Hepatocyte (in vitro differentiated cells): ENCODE measurements at regions not wholly inside any gene's neighbourhood (a gene's known extent, or its start where the extent isn't known, plus 50 kb on each side); places are given as distances from the start of the nearest gene placed in this dataset.

ENCODE experiments used
- DNase-seq: peaks from one replicate; pipeline ENCODE4 v3.0.0-alpha.2; 2016; ENCODE audit warnings: low spot score
- H2AFZ ChIP-seq: fragments of 200-600 bp; sonication (generic); 2 replicates; pipeline ENCODE4 v1.6.0; 2016; ENCODE audit warnings: antibody characterized with exemption, mild to moderate bottlenecking
- H3K27ac ChIP-seq: fragments of 200-600 bp; sonication (generic); 2 replicates; pipeline ENCODE4 v1.5.1; 2016; ENCODE audit warnings: mild to moderate bottlenecking
- H3K27me3 ChIP-seq: fragments of 200-600 bp; sonication (generic); 2 replicates; pipeline ENCODE4 v1.6.1; 2016
- H3K36me3 ChIP-seq: fragments of 200-600 bp; sonication (generic); replicated peaks from 2 replicates; pipeline ENCODE4 v1.5.1; 2016; ENCODE audit warnings: low read depth; ENCODE audit not compliant: insufficient read depth
- H3K4me1 ChIP-seq: fragments of 200-600 bp; sonication (generic); 2 replicates; pipeline ENCODE4 v1.5.1; 2016; ENCODE audit warnings: mild to moderate bottlenecking, moderate library complexity; ENCODE audit not compliant: insufficient read depth
- H3K4me2 ChIP-seq: fragments of 200-600 bp; sonication (generic); 2 replicates; pipeline ENCODE4 v1.6.0; 2016
- H3K4me3 ChIP-seq: fragments of 200-600 bp; sonication (generic); 2 replicates; pipeline ENCODE4 v1.5.1; 2016; ENCODE audit warnings: mild to moderate bottlenecking
- H3K79me2 ChIP-seq: fragments of 200-600 bp; sonication (generic); 2 replicates; pipeline ENCODE4 v1.6.0; 2017; ENCODE audit warnings: mild to moderate bottlenecking
- H3K9me2 ChIP-seq: fragments of 200-600 bp; sonication (generic); replicated peaks from 2 replicates; pipeline ENCODE4 v1.6.0; 2017; ENCODE audit warnings: mild to moderate bottlenecking; ENCODE audit not compliant: insufficient read depth
- H3K9me3 ChIP-seq: fragments of 200-600 bp; sonication (generic); 2 replicates; pipeline ENCODE4 v1.5.1; 2016; ENCODE audit warnings: low read depth, mild to moderate bottlenecking
- H4K20me1 ChIP-seq: fragments of 200-600 bp; sonication (generic); 2 replicates; pipeline ENCODE4 v1.6.0; 2016; ENCODE audit warnings: mild to moderate bottlenecking; ENCODE audit not compliant: insufficient read depth, poor library complexity, severe bottlenecking
- EZH2 ChIP-seq: fragments of 200-600 bp; sonication (generic); IDR thresholded peaks from 2 replicates; pipeline ENCODE4 v1.6.1; 2016; ENCODE audit warnings: antibody characterized with exemption, mild to moderate bottlenecking, borderline replicate concordance
- EZH2phosphoT487 ChIP-seq: fragments of 200-600 bp; sonication (generic); IDR thresholded peaks from one replicate; pipeline ENCODE4 v1.6.1; 2018; ENCODE audit warnings: antibody characterized with exemption, mild to moderate bottlenecking, low read depth, moderate library complexity; ENCODE audit not compliant: unreplicated experiment, severe bottlenecking
- WGBS: methylation state at CpG from one replicate; pipeline ENCODE4 v1.1.6; 2016; ENCODE audit warnings: low lambda C conversion rate; ENCODE audit errors: missing lambda C conversion rate; 5-methylcytosine and 5-hydroxymethylcytosine counted together
- TF ChIP-seq, protein P1 (sequence below): fragments of 200-600 bp; sonication (generic); IDR thresholded peaks from 2 replicates; pipeline ENCODE4 v1.5.1; 2016; ENCODE audit warnings: antibody characterized with exemption, mild to moderate bottlenecking; ENCODE audit not compliant: poor library complexity

DNA sequence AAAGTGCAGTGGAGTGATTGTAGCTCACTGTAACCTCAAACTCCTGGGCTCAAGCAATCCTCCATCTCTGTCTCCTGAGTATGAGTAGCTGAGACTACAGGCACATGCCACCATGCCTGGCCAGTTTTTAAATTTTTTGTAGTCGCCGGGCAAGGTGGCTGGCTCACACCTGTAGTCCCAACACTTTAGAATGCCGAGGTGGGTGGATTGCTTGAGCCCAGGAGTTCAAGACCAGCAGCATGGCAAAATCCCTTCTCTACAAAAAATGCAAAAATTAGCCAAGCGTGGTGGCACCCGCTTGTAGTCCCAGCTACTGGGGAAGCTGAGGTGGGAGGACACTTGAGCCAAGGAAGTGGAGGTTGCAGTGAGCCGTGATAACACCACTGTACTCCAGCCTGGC lies 219.5 kb downstream of the KLHL28 start:
- no peak overlapping the region for H3K4me2 ChIP-seq
- H3K4me3 ChIP-seq = no peak overlapping the region
- no peak overlapping the region for H3K27ac ChIP-seq
- TF ChIP-seq EZH2 (no peak), EZH2phosphoT487 (no peak)
- TF ChIP-seq, protein P1, sequence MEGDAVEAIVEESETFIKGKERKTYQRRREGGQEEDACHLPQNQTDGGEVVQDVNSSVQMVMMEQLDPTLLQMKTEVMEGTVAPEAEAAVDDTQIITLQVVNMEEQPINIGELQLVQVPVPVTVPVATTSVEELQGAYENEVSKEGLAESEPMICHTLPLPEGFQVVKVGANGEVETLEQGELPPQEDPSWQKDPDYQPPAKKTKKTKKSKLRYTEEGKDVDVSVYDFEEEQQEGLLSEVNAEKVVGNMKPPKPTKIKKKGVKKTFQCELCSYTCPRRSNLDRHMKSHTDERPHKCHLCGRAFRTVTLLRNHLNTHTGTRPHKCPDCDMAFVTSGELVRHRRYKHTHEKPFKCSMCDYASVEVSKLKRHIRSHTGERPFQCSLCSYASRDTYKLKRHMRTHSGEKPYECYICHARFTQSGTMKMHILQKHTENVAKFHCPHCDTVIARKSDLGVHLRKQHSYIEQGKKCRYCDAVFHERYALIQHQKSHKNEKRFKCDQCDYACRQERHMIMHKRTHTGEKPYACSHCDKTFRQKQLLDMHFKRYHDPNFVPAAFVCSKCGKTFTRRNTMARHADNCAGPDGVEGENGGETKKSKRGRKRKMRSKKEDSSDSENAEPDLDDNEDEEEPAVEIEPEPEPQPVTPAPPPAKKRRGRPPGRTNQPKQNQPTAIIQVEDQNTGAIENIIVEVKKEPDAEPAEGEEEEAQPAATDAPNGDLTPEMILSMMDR = no peak
- DNase-seq = no peak
- no peaks in the 10 kb centered on the region for H3K79me2 ChIP-seq
- no peaks in the 10 kb centered on the region for H3K36me3 ChIP-seq
- H3K9me2 ChIP-seq = no peaks in the 10 kb centered on the region
- 88% methylated on average over 6 of the region's 6 CpGs for WGBS
- H3K27me3 ChIP-seq = no peaks in the 10 kb centered on the region
- no peaks in the 10 kb centered on the region for H4K20me1 ChIP-seq
- no peak overlapping the region for H2AFZ ChIP-seq
- H3K9me3 ChIP-seq = no peaks in the 10 kb centered on the region
- H3K4me1 ChIP-seq = no peaks in the 10 kb centered on the region

DNA sequence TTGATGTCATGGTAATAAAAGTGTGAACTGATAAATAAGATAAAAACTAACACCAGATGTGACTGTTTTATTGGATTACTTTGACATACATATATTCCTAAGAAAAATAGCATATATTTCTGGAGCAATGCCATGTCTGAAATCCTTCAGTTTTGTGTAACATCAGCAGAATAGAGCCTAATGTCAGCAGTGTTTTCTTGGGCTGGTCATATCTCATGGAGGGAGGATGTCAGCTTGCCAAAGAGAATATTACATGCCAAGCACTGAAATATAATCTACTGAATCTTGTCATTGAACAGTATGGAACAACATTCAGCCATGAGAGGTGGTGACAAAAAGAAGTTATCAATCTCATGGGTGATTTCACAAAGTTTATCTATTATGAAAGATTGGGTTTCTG lies 220.3 kb downstream of the KLHL28 start:
- no peaks in the 10 kb centered on the region for H3K27me3 ChIP-seq
- no peaks in the 10 kb centered on the region for H3K36me3 ChIP-seq
- no peak overlapping the region for H3K27ac ChIP-seq
- no peaks in the 10 kb centered on the region for H3K79me2 ChIP-seq
- H4K20me1 ChIP-seq = no peaks in the 10 kb centered on the region
- no peaks in the 10 kb centered on the region for H3K9me3 ChIP-seq
- TF ChIP-seq, protein P1 = no peak
- TF ChIP-seq EZH2phosphoT487 (no peak), EZH2 (no peak)
- H2AFZ ChIP-seq = no peak overlapping the region
- no peaks in the 10 kb centered on the region for H3K4me1 ChIP-seq
- H3K4me3 ChIP-seq = no peak overlapping the region
- DNase-seq = no peak
- no peak overlapping the region for H3K4me2 ChIP-seq
- H3K9me2 ChIP-seq = no peaks in the 10 kb centered on the region

DNA sequence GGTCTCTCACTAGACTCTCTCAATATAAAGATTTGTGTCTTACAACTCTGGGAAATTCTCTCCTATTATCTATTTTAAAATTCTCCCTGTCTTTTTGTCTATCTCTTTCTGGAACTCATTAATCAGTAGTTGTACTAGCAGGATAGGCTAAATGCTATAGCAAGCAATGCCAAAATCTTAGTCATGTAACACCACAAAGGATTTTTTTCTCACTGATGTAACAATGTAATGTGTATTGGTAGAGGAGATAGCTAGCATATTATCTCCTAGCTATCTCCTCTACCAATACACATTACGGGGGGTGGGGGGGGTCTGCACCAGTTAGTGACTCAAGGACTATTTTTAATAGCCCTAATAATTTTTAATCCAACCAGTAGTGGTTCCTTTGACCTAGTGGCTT lies 225.4 kb downstream of the KLHL28 start:
- H3K79me2 ChIP-seq = no peaks in the 10 kb centered on the region
- H4K20me1 ChIP-seq = no peaks in the 10 kb centered on the region
- H3K4me2 ChIP-seq = no peak overlapping the region
- no peak for DNase-seq
- WGBS = 64% methylated on average over 1 of the region's 1 CpG
- no peaks in the 10 kb centered on the region for H3K27me3 ChIP-seq
- no peaks in the 10 kb centered on the region for H3K9me3 ChIP-seq
- H3K4me3 ChIP-seq = no peak overlapping the region
- H3K4me1 ChIP-seq = no peaks in the 10 kb centered on the region
- no peak overlapping the region for H3K27ac ChIP-seq
- no peak for TF ChIP-seq EZH2phosphoT487
- no peak for TF ChIP-seq EZH2
- TF ChIP-seq, protein P1 = no peak
- no peaks in the 10 kb centered on the region for H3K36me3 ChIP-seq
- H2AFZ ChIP-seq = no peak overlapping the region
- H3K9me2 ChIP-seq = no peaks in the 10 kb centered on the region

DNA sequence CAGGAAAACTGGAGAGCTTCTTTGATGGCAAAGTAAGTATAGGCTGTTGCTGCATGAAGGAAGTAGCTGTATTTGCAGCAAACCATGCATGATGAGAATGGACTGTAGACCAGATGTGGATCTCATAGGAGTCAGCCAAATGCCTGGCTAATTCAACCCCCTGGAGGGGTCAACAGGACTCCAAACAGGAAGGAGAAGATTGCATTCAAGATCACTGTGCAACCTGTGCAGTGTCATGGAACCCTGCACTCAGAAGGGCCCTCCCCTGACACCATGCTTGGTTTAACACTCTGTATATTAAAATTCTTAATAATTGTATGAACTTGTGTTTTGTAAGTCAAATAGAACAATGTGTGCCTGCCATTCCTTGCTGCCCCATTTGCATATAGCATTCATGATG lies 225.1 kb upstream of the FSCB start:
- H3K9me2 ChIP-seq = no peaks in the 10 kb centered on the region
- no peak overlapping the region for H3K4me2 ChIP-seq
- H3K27me3 ChIP-seq = no peaks in the 10 kb centered on the region
- H4K20me1 ChIP-seq = no peaks in the 10 kb centered on the region
- DNase-seq = no peak
- H2AFZ ChIP-seq = no peak overlapping the region
- H3K79me2 ChIP-seq = no peaks in the 10 kb centered on the region
- TF ChIP-seq, protein P1 = no peak
- TF ChIP-seq EZH2 = no peak
- TF ChIP-seq EZH2phosphoT487 = no peak
- no peaks in the 10 kb centered on the region for H3K36me3 ChIP-seq
- H3K27ac ChIP-seq = no peak overlapping the region
- H3K4me1 ChIP-seq = no peaks in the 10 kb centered on the region
- H3K4me3 ChIP-seq = no peak overlapping the region
- no peaks in the 10 kb centered on the region for H3K9me3 ChIP-seq
